Mesothelial cell of epicardium (in vitro differentiated cells): ENCODE measurements at regions not wholly inside any gene's neighbourhood (a gene's known extent, or its start where the extent isn't known, plus 50 kb on each side); places are given as distances from the start of the nearest gene placed in this dataset.
"Not testable (repeated sequence)": the region's sequence is repeated elsewhere in the genome, so short reads cannot be mapped to it uniquely, and the experiment has no call there.

Experiments
- DNase-seq, 2 experiments: peaks; one replicate each; pipeline ENCODE4 v3.0.0; 2021; ENCODE audit warnings: low spot score in 2 of 2; ENCODE audit not compliant: unreplicated experiment in 2 of 2
- H3K27ac Mint-ChIP-seq: 2 replicates; pipeline ENCODE4 v1.8.0; 2021; ENCODE audit warnings: mixed read lengths
- H3K27me3 Mint-ChIP-seq: 2 replicates; pipeline ENCODE4 v1.8.0; 2021; ENCODE audit warnings: low read depth, mixed read lengths
- H3K36me3 Mint-ChIP-seq: 2 replicates; pipeline ENCODE4 v1.8.0; 2021; ENCODE audit warnings: mixed read lengths
- H3K4me1 Mint-ChIP-seq: 2 replicates; pipeline ENCODE4 v1.8.0; 2021; ENCODE audit warnings: mixed read lengths
- H3K4me3 Mint-ChIP-seq: 2 replicates; pipeline ENCODE4 v1.8.0; 2021; ENCODE audit warnings: mild to moderate bottlenecking, moderate library complexity, mixed read lengths
- H3K9me3 Mint-ChIP-seq: 2 replicates; pipeline ENCODE4 v1.8.0; 2021; ENCODE audit warnings: mixed read lengths
- CTCF ChIP-seq: fragments of 200-600 bp; sonication (generic); IDR thresholded peaks from one replicate; pipeline ENCODE4 v1.5.0; 2021; ENCODE audit warnings: antibody characterized with exemption; ENCODE audit not compliant: unreplicated experiment

- H3K27ac Mint-ChIP-seq = no peak overlapping the region
- H3K4me1 Mint-ChIP-seq = peaks cover 14% of the 10 kb centered on the region
- no peak overlapping the region for H3K4me3 Mint-ChIP-seq
- no peaks in the 10 kb centered on the region for H3K9me3 Mint-ChIP-seq
- H3K36me3 Mint-ChIP-seq = no peaks in the 10 kb centered on the region
- H3K27me3 Mint-ChIP-seq = peaks cover 8% of the 10 kb centered on the region
- no peak for TF ChIP-seq CTCF
- no peak for DNase-seq
Observed at GRCh38 chr5:3329427-3329826, 266.2 kb upstream of the IRX1 start.

DNA sequence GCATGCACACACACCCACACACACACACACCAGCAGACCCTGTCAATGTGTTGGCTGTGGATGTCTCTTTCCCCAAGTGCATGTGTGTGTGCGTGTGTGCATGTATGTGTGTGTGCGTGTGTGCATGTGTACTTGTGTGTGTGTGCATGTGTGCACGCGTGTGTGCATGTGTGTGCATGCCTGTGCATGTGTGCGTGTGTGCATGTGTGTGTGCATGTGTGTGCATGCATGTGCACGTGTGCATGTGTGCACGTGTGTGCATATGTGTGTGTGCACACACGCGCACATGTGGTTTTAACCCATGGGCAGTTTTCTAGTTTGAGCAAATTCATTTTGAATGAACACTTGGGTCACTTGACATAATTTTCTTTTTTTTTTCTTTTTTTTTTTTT lies 268.8 kb upstream of the IRX1 start:
- Mint-ChIP-seq H3K27me3 (peaks cover 8% of the 10 kb centered on the region), H3K9me3 (no peaks in the 10 kb centered on the region), H3K4me1 (peaks cover 14% of the 10 kb centered on the region), H3K36me3 (no peaks in the 10 kb centered on the region), H3K27ac (no peak overlapping the region), H3K4me3 (no peak overlapping the region)
- no peak for DNase-seq
- TF ChIP-seq CTCF = no peak

GRCh38 chr5:3325972-3326840 lies 269.4 kb upstream of the IRX1 start:
- Mint-ChIP-seq H3K9me3 (no peaks in the 10 kb centered on the region), H3K36me3 (no peaks in the 10 kb centered on the region), H3K4me3 (no peak overlapping the region), H3K4me1 (peaks cover 14% of the 10 kb centered on the region), H3K27ac (no peak overlapping the region), H3K27me3 (peaks cover 6% of the 10 kb centered on the region)
- TF ChIP-seq CTCF = no peak
- DNase-seq = no peak

DNA sequence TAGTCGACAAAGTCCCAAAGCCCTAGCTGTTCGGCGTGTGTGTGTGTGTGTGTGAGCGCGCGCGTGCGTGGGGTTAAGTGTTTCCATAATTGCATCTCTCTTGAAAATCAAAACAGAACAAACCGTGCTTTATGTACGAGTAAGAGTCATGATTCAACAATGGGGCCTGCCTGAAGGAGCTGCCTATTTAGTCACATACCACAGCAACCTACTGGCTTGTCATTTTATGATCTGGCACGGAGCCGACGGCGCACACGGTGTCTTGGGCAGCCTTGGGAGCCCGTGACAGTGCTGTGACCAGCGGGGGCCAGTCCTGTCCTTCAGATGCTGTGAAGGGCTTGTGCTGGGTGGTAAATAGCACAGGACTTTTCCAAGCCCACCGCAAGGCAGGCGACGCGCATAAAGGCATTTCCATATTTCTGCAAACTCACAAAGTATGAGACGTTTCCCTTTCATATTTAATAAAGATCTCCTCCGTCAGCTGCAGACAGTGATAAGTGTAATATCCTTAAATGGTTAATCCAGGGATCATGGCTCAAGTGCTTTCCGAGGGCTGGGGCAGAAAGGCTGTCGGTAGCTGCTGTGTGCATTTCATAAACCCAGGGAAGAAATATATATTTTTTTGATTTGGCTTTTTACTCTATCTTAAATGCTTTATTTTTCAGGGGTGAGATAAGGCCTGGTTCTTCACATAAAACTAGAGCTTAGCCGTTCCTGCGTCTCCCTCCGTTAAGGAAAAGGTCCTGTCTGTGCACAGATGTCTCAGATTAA lies 270.2 kb upstream of the IRX1 start:
- Mint-ChIP-seq H3K27ac (peak overlapping the region; percentile 88), H3K27me3 (peaks cover 6% of the 10 kb centered on the region), H3K4me1 (peaks cover 14% of the 10 kb centered on the region), H3K36me3 (no peaks in the 10 kb centered on the region), H3K9me3 (no peaks in the 10 kb centered on the region), H3K4me3 (no peak overlapping the region)
- DNase-seq = no peak
- no peak for TF ChIP-seq CTCF

- Mint-ChIP-seq H3K27ac (peak overlapping the region; percentile 88), H3K36me3 (no peaks in the 10 kb centered on the region), H3K4me3 (no peak overlapping the region)
Observed at GRCh38 chr5:3324421-3325101, 271.1 kb upstream of the IRX1 start.

GRCh38 chr5:3323966-3324365 lies 271.7 kb upstream of the IRX1 start:
- H3K27ac Mint-ChIP-seq, H3K36me3 Mint-ChIP-seq, H3K4me3 Mint-ChIP-seq, DNase-seq, H3K27me3 Mint-ChIP-seq, H3K9me3 Mint-ChIP-seq: not testable (repeated sequence)
- peaks cover 14% of the 10 kb centered on the region for H3K4me1 Mint-ChIP-seq

More at GRCh38 chr5:3324421-3325101, 271.1 kb upstream of the IRX1 start:
- TF ChIP-seq CTCF = no peak
- DNase-seq = no peak
- Mint-ChIP-seq H3K9me3 (no peaks in the 10 kb centered on the region), H3K27me3 (peaks cover 2% of the 10 kb centered on the region), H3K4me1 (peaks cover 14% of the 10 kb centered on the region)
